DND-41 (cell line): ENCODE measurements at regions not wholly inside any gene's neighbourhood (a gene's known extent, or its start where the extent isn't known, plus 50 kb on each side); places are given as distances from the start of the nearest gene placed in this dataset.

Experiments
- ATAC-seq: fragments of 200-7000 bp; cut with Tn5 transposase; 3 replicates; pipeline ENCODE4 v1.9.1; 2021; ENCODE audit warnings: low read depth; ENCODE audit not compliant: insufficient read depth
- DNase-seq: peaks from one replicate; pipeline ENCODE4 v3.0.0-alpha.2; 2020
- H2AFZ ChIP-seq: 2 replicates; pipeline ENCODE4 v1.6.0; 2012; ENCODE audit warnings: low read depth, low read length
- H3K27ac ChIP-seq: 2 replicates; pipeline ENCODE4 v1.5.1; 2012; ENCODE audit warnings: low read length, inconsistent platforms
- H3K27me3 ChIP-seq: fragments of 200-600 bp; sonication (generic); 2 replicates; pipeline ENCODE4 v1.6.0; 2012; ENCODE audit warnings: low read length, mild to moderate bottlenecking, inconsistent platforms; ENCODE audit not compliant: insufficient read depth, poor library complexity
- H3K36me3 ChIP-seq: 2 replicates; pipeline ENCODE4 v1.5.1; 2012; ENCODE audit warnings: low read length, inconsistent platforms; ENCODE audit not compliant: insufficient read depth
- H3K4me1 ChIP-seq: 2 replicates; pipeline ENCODE4 v1.5.1; 2012; ENCODE audit warnings: mild to moderate bottlenecking, low read length; ENCODE audit not compliant: insufficient read depth
- H3K4me2 ChIP-seq: 2 replicates; pipeline ENCODE4 v1.6.0; 2012; ENCODE audit warnings: mild to moderate bottlenecking, moderate library complexity, low read length, inconsistent platforms; ENCODE audit not compliant: insufficient read depth
- H3K4me3 ChIP-seq, 2 experiments: fragments of 200-600 bp in 1 of 2; shearing (Covaris generic) in 1 of 2; 2 replicates each; pipeline ENCODE4 v1.5.1; 2012 to 2016; ENCODE audit warnings: inconsistent platforms in 2 of 2, low read length in 2 of 2, mild to moderate bottlenecking in 2 of 2, low read depth in 1 of 2, moderate library complexity in 1 of 2
- H3K79me2 ChIP-seq: 2 replicates; pipeline ENCODE4 v1.6.0; 2012; ENCODE audit warnings: low read length, inconsistent platforms; ENCODE audit not compliant: insufficient read depth
- H3K9ac ChIP-seq: 2 replicates; pipeline ENCODE4 v1.6.0; 2012; ENCODE audit warnings: low read depth, mild to moderate bottlenecking, inconsistent platforms, low read length, moderate library complexity
- H3K9me3 ChIP-seq: 2 replicates; pipeline ENCODE4 v1.5.1; 2012; ENCODE audit warnings: low read length, moderate library complexity, mild to moderate bottlenecking, inconsistent platforms; ENCODE audit not compliant: insufficient read depth, severe bottlenecking
- H4K20me1 ChIP-seq: 2 replicates; pipeline ENCODE4 v1.6.0; 2012; ENCODE audit warnings: low read length; ENCODE audit not compliant: insufficient read depth
- EZH2 ChIP-seq: IDR thresholded peaks from 3 replicates; pipeline ENCODE4 v1.6.1; 2012; ENCODE audit warnings: borderline replicate concordance, low read depth, mild to moderate bottlenecking, moderate library complexity, low read length, inconsistent platforms; ENCODE audit not compliant: severe bottlenecking
- TF ChIP-seq, protein P1 (sequence below): IDR thresholded peaks from 2 replicates; pipeline ENCODE4 v1.5.1; 2012; ENCODE audit warnings: borderline replicate concordance, low read length, moderate library complexity, mild to moderate bottlenecking; ENCODE audit not compliant: poor library complexity, severe bottlenecking; ENCODE audit errors: extremely low read depth

DNA sequence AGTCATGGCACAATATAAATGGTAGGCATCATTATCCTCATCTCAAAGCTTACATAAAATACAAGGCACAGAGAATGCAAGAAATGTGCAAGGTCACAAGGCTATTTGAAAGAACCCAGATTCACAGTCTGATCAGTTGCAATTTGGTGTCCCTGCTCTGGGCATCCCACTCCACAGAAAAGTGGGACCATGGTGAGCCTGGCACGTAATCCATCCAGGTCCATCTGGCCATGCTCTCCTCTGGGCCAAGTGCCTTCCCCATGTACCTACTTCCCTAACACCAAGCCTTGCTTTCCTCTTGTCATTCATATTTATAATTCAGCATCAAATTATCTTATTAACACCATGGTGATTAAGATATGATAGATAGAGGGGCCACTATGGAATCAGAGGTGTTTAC is 390.0 kb downstream of the CDH11 start:
- Histone ChIP-seq H3K4me2 (no peak overlapping the region), H3K4me3 (no peak overlapping the region), H3K79me2 (no peaks in the 10 kb centered on the region), H4K20me1 (no peaks in the 10 kb centered on the region), H3K36me3 (no peaks in the 10 kb centered on the region), H3K9me3 (no peaks in the 10 kb centered on the region), H3K27ac (no peak overlapping the region), H3K9ac (no peak overlapping the region), H3K4me1 (no peaks in the 10 kb centered on the region), H3K27me3 (no peaks in the 10 kb centered on the region), H2AFZ (no peak overlapping the region)
- no peak for TF ChIP-seq EZH2
- TF ChIP-seq, protein P1, sequence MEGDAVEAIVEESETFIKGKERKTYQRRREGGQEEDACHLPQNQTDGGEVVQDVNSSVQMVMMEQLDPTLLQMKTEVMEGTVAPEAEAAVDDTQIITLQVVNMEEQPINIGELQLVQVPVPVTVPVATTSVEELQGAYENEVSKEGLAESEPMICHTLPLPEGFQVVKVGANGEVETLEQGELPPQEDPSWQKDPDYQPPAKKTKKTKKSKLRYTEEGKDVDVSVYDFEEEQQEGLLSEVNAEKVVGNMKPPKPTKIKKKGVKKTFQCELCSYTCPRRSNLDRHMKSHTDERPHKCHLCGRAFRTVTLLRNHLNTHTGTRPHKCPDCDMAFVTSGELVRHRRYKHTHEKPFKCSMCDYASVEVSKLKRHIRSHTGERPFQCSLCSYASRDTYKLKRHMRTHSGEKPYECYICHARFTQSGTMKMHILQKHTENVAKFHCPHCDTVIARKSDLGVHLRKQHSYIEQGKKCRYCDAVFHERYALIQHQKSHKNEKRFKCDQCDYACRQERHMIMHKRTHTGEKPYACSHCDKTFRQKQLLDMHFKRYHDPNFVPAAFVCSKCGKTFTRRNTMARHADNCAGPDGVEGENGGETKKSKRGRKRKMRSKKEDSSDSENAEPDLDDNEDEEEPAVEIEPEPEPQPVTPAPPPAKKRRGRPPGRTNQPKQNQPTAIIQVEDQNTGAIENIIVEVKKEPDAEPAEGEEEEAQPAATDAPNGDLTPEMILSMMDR, result no peak
- ATAC-seq (no peak), DNase-seq (no peak)

DNA sequence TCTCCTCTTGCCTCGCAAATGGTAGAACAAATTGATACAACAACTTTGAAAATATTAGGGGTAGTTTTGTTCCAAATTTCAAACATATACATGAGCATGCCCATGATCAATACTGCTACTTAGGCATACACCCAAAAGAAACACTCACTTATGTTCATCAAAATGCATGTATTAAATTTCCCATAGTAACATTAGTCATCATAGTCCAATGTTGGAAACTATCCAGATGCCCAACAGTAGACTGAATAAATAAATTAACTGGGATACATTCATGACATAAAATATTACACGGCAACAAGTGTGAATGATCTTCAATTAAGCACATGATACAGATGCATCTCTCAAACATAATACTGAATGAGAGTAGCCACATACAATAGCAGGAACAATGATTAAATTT is 391.6 kb downstream of the CDH11 start:
- no peak overlapping the region for H2AFZ ChIP-seq
- H3K4me3 ChIP-seq, result no peak overlapping the region
- no peak overlapping the region for H3K9ac ChIP-seq
- no peaks in the 10 kb centered on the region for H3K27me3 ChIP-seq
- H3K4me1 ChIP-seq, result no peaks in the 10 kb centered on the region
- H3K27ac ChIP-seq, result no peak overlapping the region
- ATAC-seq (no peak), DNase-seq (no peak)
- no peaks in the 10 kb centered on the region for H3K9me3 ChIP-seq
- H3K79me2 ChIP-seq, result no peaks in the 10 kb centered on the region
- H3K36me3 ChIP-seq, result no peaks in the 10 kb centered on the region
- H3K4me2 ChIP-seq, result no peak overlapping the region
- no peaks in the 10 kb centered on the region for H4K20me1 ChIP-seq
- TF ChIP-seq, protein P1, result no peak
- TF ChIP-seq EZH2, result no peak

DNA sequence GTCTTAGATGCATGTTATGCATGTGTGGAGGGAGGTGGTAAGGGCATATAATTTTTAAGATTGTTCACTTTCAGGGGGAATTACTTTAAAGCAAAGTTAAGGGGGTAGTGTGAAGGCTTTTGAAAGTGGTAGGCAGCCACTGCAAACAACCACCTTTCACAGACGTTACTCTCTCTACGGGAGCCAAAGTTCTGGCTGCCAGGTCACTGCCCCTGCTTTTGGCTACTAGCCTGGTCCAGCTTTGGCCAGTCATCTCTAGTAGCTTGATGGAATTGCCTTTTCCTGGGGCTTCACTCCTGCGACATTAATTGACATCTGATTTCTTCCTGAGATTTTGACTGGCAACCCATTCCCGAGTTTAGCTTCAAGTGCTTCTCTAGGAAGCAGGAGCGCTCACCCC is 397.5 kb downstream of the CDH11 start:
- H3K4me1 ChIP-seq, result no peaks in the 10 kb centered on the region
- no peaks in the 10 kb centered on the region for H4K20me1 ChIP-seq
- no peak for TF ChIP-seq EZH2
- TF ChIP-seq, protein P1, result no peak
- no peak for ATAC-seq
- H3K79me2 ChIP-seq, result no peaks in the 10 kb centered on the region
- H3K36me3 ChIP-seq, result no peaks in the 10 kb centered on the region
- H3K27me3 ChIP-seq, result no peaks in the 10 kb centered on the region
- H3K27ac ChIP-seq, result no peak overlapping the region
- no peak overlapping the region for H3K4me3 ChIP-seq
- H3K9me3 ChIP-seq, result no peaks in the 10 kb centered on the region
- no peak for DNase-seq
- no peak overlapping the region for H2AFZ ChIP-seq
- no peak overlapping the region for H3K9ac ChIP-seq
- H3K4me2 ChIP-seq, result no peak overlapping the region

DNA sequence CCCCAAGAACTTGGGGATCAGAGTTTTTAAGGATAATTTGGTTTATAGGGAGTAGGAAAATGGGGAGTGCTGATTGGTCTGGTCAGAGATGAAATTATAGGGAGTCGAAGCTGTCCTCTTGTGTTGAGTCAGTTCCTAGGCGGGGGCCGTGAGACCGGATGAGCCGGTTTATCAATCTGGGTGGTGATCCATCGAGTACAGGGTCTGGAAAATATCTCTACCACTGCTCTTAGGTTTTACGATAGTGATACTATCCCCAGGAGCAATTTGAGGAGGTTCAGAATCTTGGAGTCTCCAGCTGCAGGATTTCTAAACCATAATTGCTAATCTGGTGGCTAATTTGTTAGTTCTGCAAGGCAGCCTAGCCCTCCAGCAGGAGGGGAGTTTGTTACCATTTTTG is 403.4 kb downstream of the CDH11 start:
- no peak for TF ChIP-seq EZH2
- TF ChIP-seq, protein P1, result no peak
- H3K79me2 ChIP-seq, result no peaks in the 10 kb centered on the region
- no peak for ATAC-seq

More for the DNA sequence above, 403.4 kb downstream of the CDH11 start:
- H3K36me3 ChIP-seq, result no peaks in the 10 kb centered on the region
- no peaks in the 10 kb centered on the region for H3K9me3 ChIP-seq
- H3K9ac ChIP-seq, result no peak overlapping the region
- H3K4me2 ChIP-seq, result no peak overlapping the region
- no peaks in the 10 kb centered on the region for H3K4me1 ChIP-seq
- H3K4me3 ChIP-seq, result no peak overlapping the region
- H3K27ac ChIP-seq, result no peak overlapping the region
- H4K20me1 ChIP-seq, result no peaks in the 10 kb centered on the region
- no peak for DNase-seq
- no peak overlapping the region for H2AFZ ChIP-seq
- no peaks in the 10 kb centered on the region for H3K27me3 ChIP-seq
